ENCODE measurements at regions not wholly inside any gene's neighbourhood (a gene's known extent, or its start where the extent isn't known, plus 50 kb on each side); places are given as distances from the start of the nearest gene placed in this dataset.

GRCh38 chr1:193418745-193419058 lies 232.3 kb upstream of the B3GALT2 start:
- TF ChIP-seq SIN3A (IDR thresholded peaks at IDR 0.05; ENCODE audit: borderline replicate concordance, insufficient read depth, low read length) (no peak), TAF1 (IDR thresholded peaks at IDR 0.05; ENCODE audit: borderline replicate concordance, insufficient read depth, low read length) (no peak), POLR2AphosphoS5 (IDR thresholded peaks at IDR 0.05; ENCODE audit: low read depth, low read length) (no peak), REST (IDR thresholded peaks at IDR 0.05; ENCODE audit: insufficient read depth in 1 of 2, low read depth in 2 of 2, low read length in 2 of 2) (no peak), FOXP2 (optimal IDR thresholded peaks at IDR 0.05; ENCODE audit: borderline replicate concordance, extremely low read depth, extremely low read length, insufficient read depth) (no peak)
